ENCODE measurements at regions not wholly inside any gene's neighbourhood (a gene's known extent, or its start where the extent isn't known, plus 50 kb on each side); places are given as distances from the start of the nearest gene placed in this dataset.

DNA sequence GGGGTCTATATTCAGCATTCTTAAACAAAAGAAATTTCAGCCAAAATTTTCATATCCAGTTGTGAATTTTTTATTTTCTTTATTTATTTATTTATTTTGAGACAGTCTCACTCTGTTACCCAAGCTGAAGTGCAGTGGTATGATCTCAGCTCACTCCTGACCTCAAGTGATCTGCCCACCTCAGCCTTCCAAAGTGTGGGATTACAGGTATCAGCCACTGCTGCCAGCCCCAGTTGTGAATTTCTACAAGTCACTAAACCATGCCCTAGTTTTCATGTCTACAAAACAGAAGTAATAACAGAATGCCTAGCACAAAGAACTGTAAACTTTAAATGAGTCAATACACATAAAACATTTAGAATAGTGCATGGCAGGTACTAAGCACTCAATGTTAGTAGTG, 254.2 kb downstream of the C12orf50 start:
- TF ChIP-seq SMC3 (conservative IDR thresholded peaks at IDR 0.05; ENCODE audit: poor library complexity) (no peak), EZH2 (IDR thresholded peaks at IDR 0.05; ENCODE audit: borderline replicate concordance, insufficient read depth, low read length, poor library complexity, severe bottlenecking) (no peak)
- TF ChIP-seq, protein P1, sequence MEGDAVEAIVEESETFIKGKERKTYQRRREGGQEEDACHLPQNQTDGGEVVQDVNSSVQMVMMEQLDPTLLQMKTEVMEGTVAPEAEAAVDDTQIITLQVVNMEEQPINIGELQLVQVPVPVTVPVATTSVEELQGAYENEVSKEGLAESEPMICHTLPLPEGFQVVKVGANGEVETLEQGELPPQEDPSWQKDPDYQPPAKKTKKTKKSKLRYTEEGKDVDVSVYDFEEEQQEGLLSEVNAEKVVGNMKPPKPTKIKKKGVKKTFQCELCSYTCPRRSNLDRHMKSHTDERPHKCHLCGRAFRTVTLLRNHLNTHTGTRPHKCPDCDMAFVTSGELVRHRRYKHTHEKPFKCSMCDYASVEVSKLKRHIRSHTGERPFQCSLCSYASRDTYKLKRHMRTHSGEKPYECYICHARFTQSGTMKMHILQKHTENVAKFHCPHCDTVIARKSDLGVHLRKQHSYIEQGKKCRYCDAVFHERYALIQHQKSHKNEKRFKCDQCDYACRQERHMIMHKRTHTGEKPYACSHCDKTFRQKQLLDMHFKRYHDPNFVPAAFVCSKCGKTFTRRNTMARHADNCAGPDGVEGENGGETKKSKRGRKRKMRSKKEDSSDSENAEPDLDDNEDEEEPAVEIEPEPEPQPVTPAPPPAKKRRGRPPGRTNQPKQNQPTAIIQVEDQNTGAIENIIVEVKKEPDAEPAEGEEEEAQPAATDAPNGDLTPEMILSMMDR (IDR thresholded peaks at IDR 0.05; ENCODE audit: poor library complexity, severe bottlenecking) = no peak

Data from neural cell (in vitro differentiated cells).